Lower lobe of right lung (tissue), 2 donors: ENCODE measurements at regions not wholly inside any gene's neighbourhood (a gene's known extent, or its start where the extent isn't known, plus 50 kb on each side); places are given as distances from the start of the nearest gene placed in this dataset.

Experiments
- ATAC-seq, 2 donors: fragments of 200-7000 bp; cut with Tn5 transposase; one replicate each; pipeline ENCODE4 v1.9.1; 2020 to 2022; ENCODE audit warnings: mild to moderate bottlenecking in 2 of 2, moderate library complexity in 2 of 2
- DNase-seq: peaks from one replicate; pipeline ENCODE4 v3.0.0-alpha.2; 2020
- H3K27ac ChIP-seq: fragments of 200-600 bp; one replicate; pipeline ENCODE4 v1.8.0; 2022
- H3K27me3 ChIP-seq: fragments of 200-600 bp; one replicate; pipeline ENCODE4 v1.8.0; 2022; ENCODE audit warnings: low read depth
- H3K36me3 ChIP-seq: fragments of 200-600 bp; one replicate; pipeline ENCODE4 v1.8.0; 2022; ENCODE audit warnings: mild to moderate bottlenecking
- H3K4me1 ChIP-seq: fragments of 200-600 bp; one replicate; pipeline ENCODE4 v1.8.0; 2022
- H3K4me3 ChIP-seq: fragments of 200-600 bp; one replicate; pipeline ENCODE4 v1.8.0; 2022; ENCODE audit warnings: mild to moderate bottlenecking
- H3K9me3 ChIP-seq: fragments of 200-600 bp; one replicate; pipeline ENCODE4 v1.8.0; 2022
- intact Hi-C: fragments of 100-400 bp; cut with DNase I; formaldehyde crosslinking; loops from one replicate; pipeline ENCODE4 v1.11.0; 2022
- TF ChIP-seq, protein P1 (sequence below): fragments of 200-600 bp; IDR thresholded peaks from one replicate; pipeline ENCODE4 v1.8.0; 2022; ENCODE audit warnings: antibody characterized with exemption, mild to moderate bottlenecking
- donor health status: DM: no; HTN: yes; CAD: no; lungs with severe emphysema.

- H3K4me1 ChIP-seq, result peaks cover 2% of the 10 kb centered on the region
- H3K4me3 ChIP-seq, result no peak overlapping the region
- ATAC-seq (peak; percentile 48 to 51), DNase-seq (no peak)
- H3K27me3 ChIP-seq, result no peaks in the 10 kb centered on the region
- TF ChIP-seq, protein P1, sequence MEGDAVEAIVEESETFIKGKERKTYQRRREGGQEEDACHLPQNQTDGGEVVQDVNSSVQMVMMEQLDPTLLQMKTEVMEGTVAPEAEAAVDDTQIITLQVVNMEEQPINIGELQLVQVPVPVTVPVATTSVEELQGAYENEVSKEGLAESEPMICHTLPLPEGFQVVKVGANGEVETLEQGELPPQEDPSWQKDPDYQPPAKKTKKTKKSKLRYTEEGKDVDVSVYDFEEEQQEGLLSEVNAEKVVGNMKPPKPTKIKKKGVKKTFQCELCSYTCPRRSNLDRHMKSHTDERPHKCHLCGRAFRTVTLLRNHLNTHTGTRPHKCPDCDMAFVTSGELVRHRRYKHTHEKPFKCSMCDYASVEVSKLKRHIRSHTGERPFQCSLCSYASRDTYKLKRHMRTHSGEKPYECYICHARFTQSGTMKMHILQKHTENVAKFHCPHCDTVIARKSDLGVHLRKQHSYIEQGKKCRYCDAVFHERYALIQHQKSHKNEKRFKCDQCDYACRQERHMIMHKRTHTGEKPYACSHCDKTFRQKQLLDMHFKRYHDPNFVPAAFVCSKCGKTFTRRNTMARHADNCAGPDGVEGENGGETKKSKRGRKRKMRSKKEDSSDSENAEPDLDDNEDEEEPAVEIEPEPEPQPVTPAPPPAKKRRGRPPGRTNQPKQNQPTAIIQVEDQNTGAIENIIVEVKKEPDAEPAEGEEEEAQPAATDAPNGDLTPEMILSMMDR, result no peak
- intact Hi-C loops, result no loop called here
- peaks cover 3% of the 10 kb centered on the region for H3K9me3 ChIP-seq
- H3K36me3 ChIP-seq, result no peaks in the 10 kb centered on the region
- H3K27ac ChIP-seq, result no peak overlapping the region
Observed at GRCh38 chr1:207248544-207249198, 72.8 kb upstream of the CD55 start.

GRCh38 chr1:207250431-207250830 lies 71.0 kb upstream of the CD55 start:
- H3K4me3 ChIP-seq, result no peak overlapping the region
- no peaks in the 10 kb centered on the region for H3K36me3 ChIP-seq
- no peaks in the 10 kb centered on the region for H3K27me3 ChIP-seq
- H3K9me3 ChIP-seq, result peaks cover 8% of the 10 kb centered on the region
- TF ChIP-seq, protein P1, result no peak
- DNase-seq (no peak), ATAC-seq (no peak)
- intact Hi-C loops, result no loop called here
- no peak overlapping the region for H3K27ac ChIP-seq
- H3K4me1 ChIP-seq, result no peaks in the 10 kb centered on the region

- no peak overlapping the region for H3K4me3 ChIP-seq
- H3K27ac ChIP-seq, result no peak overlapping the region
- intact Hi-C loops, result no loop called here
- H3K27me3 ChIP-seq, result no peaks in the 10 kb centered on the region
- no peaks in the 10 kb centered on the region for H3K4me1 ChIP-seq
- peaks cover 8% of the 10 kb centered on the region for H3K9me3 ChIP-seq
- ATAC-seq, result no peak
- DNase-seq, result no peak
- TF ChIP-seq, protein P1, result no peak
- H3K36me3 ChIP-seq, result no peaks in the 10 kb centered on the region
Observed at GRCh38 chr1:207251066-207251465, 70.4 kb upstream of the CD55 start.

- Histone ChIP-seq H3K36me3 (no peaks in the 10 kb centered on the region), H3K4me3 (no peak overlapping the region), H3K4me1 (no peaks in the 10 kb centered on the region), H3K27me3 (no peaks in the 10 kb centered on the region), H3K9me3 (peaks cover 8% of the 10 kb centered on the region), H3K27ac (no peak overlapping the region)
- intact Hi-C loops, result no loop called here
- TF ChIP-seq, protein P1, result no peak
- DNase-seq (no peak), ATAC-seq (no peak)
Observed at GRCh38 chr1:207256869-207257268, 64.6 kb upstream of the CD55 start.

DNA sequence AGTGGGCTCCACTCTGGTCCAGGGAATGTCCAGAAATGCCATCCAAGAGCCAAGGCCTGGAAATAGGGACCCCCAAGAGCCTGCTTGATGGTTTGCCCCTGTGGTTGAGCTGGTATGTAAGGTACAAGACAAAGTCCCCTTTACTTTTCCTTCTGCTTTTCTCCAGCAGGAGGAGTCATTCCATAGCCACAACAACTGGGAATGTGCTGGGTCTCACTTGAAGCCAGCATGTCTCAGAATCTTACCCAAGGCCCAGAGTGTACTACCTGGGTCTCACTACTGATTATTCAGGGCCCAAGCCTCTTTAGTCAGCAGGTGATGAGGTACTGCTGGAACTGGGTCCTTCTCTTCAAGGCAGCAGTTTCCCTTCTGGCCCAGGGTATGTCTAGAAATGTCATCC lies 62.1 kb upstream of the CD55 start:
- H3K4me3 ChIP-seq, result no peak overlapping the region
- H3K27ac ChIP-seq, result no peak overlapping the region
- intact Hi-C loops, result no loop called here
- no peaks in the 10 kb centered on the region for H3K4me1 ChIP-seq
- H3K36me3 ChIP-seq, result no peaks in the 10 kb centered on the region
- no peaks in the 10 kb centered on the region for H3K27me3 ChIP-seq
- DNase-seq, result no peak
- TF ChIP-seq, protein P1, result peak; percentile 52
- H3K9me3 ChIP-seq, result no peaks in the 10 kb centered on the region
- ATAC-seq, result peak; percentile 72 to 80
